ENCODE measurements at regions not wholly inside any gene's neighbourhood (a gene's known extent, or its start where the extent isn't known, plus 50 kb on each side); places are given as distances from the start of the nearest gene placed in this dataset.

DNA sequence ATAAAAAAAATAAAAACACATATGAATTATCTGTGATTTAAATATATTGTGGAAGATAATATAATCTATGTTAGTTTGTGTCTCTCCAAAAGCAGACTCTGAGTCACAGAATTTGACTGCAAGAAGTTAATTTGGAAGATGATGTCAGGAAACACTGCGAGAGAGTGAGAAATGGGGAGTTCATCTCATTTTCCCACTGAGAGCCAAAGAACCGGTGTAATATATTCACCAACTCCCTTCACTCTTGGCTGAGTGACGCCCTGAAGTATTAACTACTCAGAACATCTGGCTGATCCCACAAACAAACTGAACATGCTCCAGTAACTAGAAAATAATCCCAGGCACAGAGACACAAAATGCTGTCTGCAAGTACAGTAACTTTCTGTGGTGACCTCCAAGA, 345.8 kb upstream of the SPANXN1 start:
- Histone ChIP-seq H3K4me2 (ENCODE audit: low read length) (no peak overlapping the region), H4K20me1 (ENCODE audit: low read length) (no peaks in the 10 kb centered on the region)
- intact Hi-C loops (cut with micrococcal nuclease): no loop called here

DNA sequence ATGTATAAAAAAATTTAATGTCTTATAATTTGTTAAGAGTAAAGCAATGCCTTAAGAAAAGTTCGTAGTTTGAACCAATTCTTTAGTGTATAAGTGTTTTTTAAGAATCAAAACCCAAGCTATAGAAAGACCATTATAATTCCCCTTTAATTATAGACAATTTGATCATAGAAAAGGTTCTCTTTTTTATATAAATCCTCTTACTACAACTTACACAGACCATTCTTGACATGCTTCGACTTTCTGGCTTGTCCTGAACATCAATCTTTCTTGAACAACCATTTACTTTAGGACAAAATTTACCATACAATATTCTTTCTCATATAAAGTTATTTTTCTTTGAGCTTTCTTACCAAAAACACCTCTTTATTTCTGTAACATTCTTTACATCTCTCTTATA, 330.5 kb upstream of the SPANXN1 start:
- intact Hi-C loops (cut with micrococcal nuclease): no loop called here
- no peaks in the 10 kb centered on the region for H3K9me2 ChIP-seq (replicated peaks; ENCODE audit: low read length)
- H3K9ac ChIP-seq (ENCODE audit: low read length): no peak overlapping the region
- peak; percentile 7 for DNase-seq
- no peak for ATAC-seq
- H3K4me3 ChIP-seq (ENCODE audit: low read length): no peak overlapping the region
- H3K4me2 ChIP-seq (ENCODE audit: low read length): no peak overlapping the region
- H3K79me2 ChIP-seq (ENCODE audit: low read length): no peaks in the 10 kb centered on the region
- H3F3A ChIP-seq (ENCODE audit: low read length, unreplicated experiment): no peaks in the 10 kb centered on the region
- BruUV-seq (replicated peaks): no TSS peak
- TF ChIP-seq EZH2phosphoT487 (IDR thresholded peaks at IDR 0.05; ENCODE audit: borderline replicate concordance, low read length) (no peak), EZH2 (IDR thresholded peaks at IDR 0.05; ENCODE audit: low read length, unreplicated experiment) (no peak)
- TF ChIP-seq, protein P1, sequence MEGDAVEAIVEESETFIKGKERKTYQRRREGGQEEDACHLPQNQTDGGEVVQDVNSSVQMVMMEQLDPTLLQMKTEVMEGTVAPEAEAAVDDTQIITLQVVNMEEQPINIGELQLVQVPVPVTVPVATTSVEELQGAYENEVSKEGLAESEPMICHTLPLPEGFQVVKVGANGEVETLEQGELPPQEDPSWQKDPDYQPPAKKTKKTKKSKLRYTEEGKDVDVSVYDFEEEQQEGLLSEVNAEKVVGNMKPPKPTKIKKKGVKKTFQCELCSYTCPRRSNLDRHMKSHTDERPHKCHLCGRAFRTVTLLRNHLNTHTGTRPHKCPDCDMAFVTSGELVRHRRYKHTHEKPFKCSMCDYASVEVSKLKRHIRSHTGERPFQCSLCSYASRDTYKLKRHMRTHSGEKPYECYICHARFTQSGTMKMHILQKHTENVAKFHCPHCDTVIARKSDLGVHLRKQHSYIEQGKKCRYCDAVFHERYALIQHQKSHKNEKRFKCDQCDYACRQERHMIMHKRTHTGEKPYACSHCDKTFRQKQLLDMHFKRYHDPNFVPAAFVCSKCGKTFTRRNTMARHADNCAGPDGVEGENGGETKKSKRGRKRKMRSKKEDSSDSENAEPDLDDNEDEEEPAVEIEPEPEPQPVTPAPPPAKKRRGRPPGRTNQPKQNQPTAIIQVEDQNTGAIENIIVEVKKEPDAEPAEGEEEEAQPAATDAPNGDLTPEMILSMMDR (conservative IDR thresholded peaks at IDR 0.05; ENCODE audit: low read depth, low read length): no peak
- CTCF ChIA-PET: no interaction called here
- POLR2A ChIA-PET (ENCODE audit: unreplicated experiment): no interaction called here
- H2AFZ ChIP-seq (ENCODE audit: low read length): no peak overlapping the region
- H3K36me3 ChIP-seq (ENCODE audit: low read depth, low read length): no peaks in the 10 kb centered on the region
- no peaks in the 10 kb centered on the region for H3K27me3 ChIP-seq (ENCODE audit: low read length)
- H4K20me1 ChIP-seq (ENCODE audit: low read length): no peaks in the 10 kb centered on the region
- no peak overlapping the region for H3K27ac ChIP-seq (ENCODE audit: low read length)
- H3K9me3 ChIP-seq (ENCODE audit: low read length): no peaks in the 10 kb centered on the region
- H3K4me1 ChIP-seq (ENCODE audit: insufficient read depth, low read length): no peaks in the 10 kb centered on the region

More for the DNA sequence above, 345.8 kb upstream of the SPANXN1 start:
- no peaks in the 10 kb centered on the region for H3K27me3 ChIP-seq (ENCODE audit: low read length)
- no peaks in the 10 kb centered on the region for H3F3A ChIP-seq (ENCODE audit: low read length, unreplicated experiment)
- ChIA-PET CTCF (no interaction called here), POLR2A (ENCODE audit: unreplicated experiment) (no interaction called here)
- H3K27ac ChIP-seq (ENCODE audit: low read length): no peak overlapping the region
- TF ChIP-seq EZH2 (IDR thresholded peaks at IDR 0.05; ENCODE audit: low read length, unreplicated experiment) (no peak), EZH2phosphoT487 (IDR thresholded peaks at IDR 0.05; ENCODE audit: borderline replicate concordance, low read length) (no peak)
- TF ChIP-seq, protein P1 (conservative IDR thresholded peaks at IDR 0.05; ENCODE audit: low read depth, low read length): no peak
- no peak overlapping the region for H2AFZ ChIP-seq (ENCODE audit: low read length)
- DNase-seq (no peak), ATAC-seq (no peak)
- no peaks in the 10 kb centered on the region for H3K4me1 ChIP-seq (ENCODE audit: insufficient read depth, low read length)
- no peaks in the 10 kb centered on the region for H3K79me2 ChIP-seq (ENCODE audit: low read length)
- BruUV-seq (replicated peaks): no TSS peak
- H3K9ac ChIP-seq (ENCODE audit: low read length): no peak overlapping the region
- no peaks in the 10 kb centered on the region for H3K9me3 ChIP-seq (ENCODE audit: low read length)
- H3K4me3 ChIP-seq (ENCODE audit: low read length): no peak overlapping the region
- H3K36me3 ChIP-seq (ENCODE audit: low read depth, low read length): no peaks in the 10 kb centered on the region
- H3K9me2 ChIP-seq (replicated peaks; ENCODE audit: low read length): no peaks in the 10 kb centered on the region

DNA sequence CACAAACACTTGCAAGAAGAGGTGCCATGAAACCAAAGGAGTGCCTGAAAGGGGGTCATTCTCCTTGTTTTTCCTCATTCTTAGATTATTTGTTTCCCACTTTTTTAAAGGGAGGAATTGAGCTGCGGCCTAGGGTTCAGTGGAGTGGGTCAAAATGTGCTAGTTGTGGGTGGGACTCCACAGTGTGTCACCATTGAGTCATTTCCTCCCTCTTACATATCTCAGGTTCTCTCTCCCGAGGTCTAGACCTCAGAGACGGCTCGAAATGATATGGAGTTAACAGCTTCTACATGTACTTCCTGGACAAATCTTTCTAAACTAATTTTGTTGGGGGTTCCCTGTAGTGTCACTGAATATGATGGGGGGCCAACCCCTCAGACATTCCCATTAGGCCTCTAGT, 328.4 kb upstream of the SPANXN1 start:
- POLR2A ChIA-PET (ENCODE audit: unreplicated experiment): no interaction called here
- no peaks in the 10 kb centered on the region for H3K27me3 ChIP-seq (ENCODE audit: low read length)

More for the DNA sequence above, 328.4 kb upstream of the SPANXN1 start:
- Histone ChIP-seq H3F3A (ENCODE audit: low read length, unreplicated experiment) (no peaks in the 10 kb centered on the region), H3K4me3 (ENCODE audit: low read length) (no peak overlapping the region), H3K4me1 (ENCODE audit: insufficient read depth, low read length) (no peaks in the 10 kb centered on the region), H3K79me2 (ENCODE audit: low read length) (no peaks in the 10 kb centered on the region), H3K9ac (ENCODE audit: low read length) (no peak overlapping the region), H3K9me2 (replicated peaks; ENCODE audit: low read length) (no peaks in the 10 kb centered on the region), H3K9me3 (ENCODE audit: low read length) (no peaks in the 10 kb centered on the region), H3K4me2 (ENCODE audit: low read length) (no peak overlapping the region), H3K27ac (ENCODE audit: low read length) (no peak overlapping the region), H2AFZ (ENCODE audit: low read length) (no peak overlapping the region), H3K36me3 (ENCODE audit: low read depth, low read length) (no peaks in the 10 kb centered on the region), H4K20me1 (ENCODE audit: low read length) (no peaks in the 10 kb centered on the region)
- TF ChIP-seq, protein P1 (conservative IDR thresholded peaks at IDR 0.05; ENCODE audit: low read depth, low read length): no peak
- no peak for TF ChIP-seq EZH2phosphoT487 (IDR thresholded peaks at IDR 0.05; ENCODE audit: borderline replicate concordance, low read length)
- no peak for TF ChIP-seq EZH2 (IDR thresholded peaks at IDR 0.05; ENCODE audit: low read length, unreplicated experiment)
- DNase-seq: no peak
- no peak for ATAC-seq
- BruUV-seq (replicated peaks): no TSS peak
- CTCF ChIA-PET: no interaction called here
- intact Hi-C loops (cut with micrococcal nuclease): no loop called here

All from PC-3 (cell line).